SU-DHL-6 (cell line): ENCODE measurements at regions not wholly inside any gene's neighbourhood (a gene's known extent, or its start where the extent isn't known, plus 50 kb on each side); places are given as distances from the start of the nearest gene placed in this dataset.

Experiments used
- H2AFZ ChIP-seq: fragments of 200-600 bp; sonication (generic); 2 replicates; pipeline ENCODE4 v1.6.1; 2014; ENCODE audit warnings: low read depth, mild to moderate bottlenecking, moderate library complexity, mixed read lengths, antibody characterized with exemption, low read length; ENCODE audit not compliant: severe bottlenecking
- H3F3A ChIP-seq: fragments of 200-600 bp; shearing (Covaris generic); 2 replicates; pipeline ENCODE4 v1.6.0; 2016; ENCODE audit warnings: antibody characterized with exemption, mild to moderate bottlenecking; ENCODE audit not compliant: insufficient read depth
- H3K27ac ChIP-seq: fragments of 200-600 bp; sonication (generic); 2 replicates; pipeline ENCODE4 v1.5.1; 2016; ENCODE audit warnings: low read depth, mild to moderate bottlenecking, low read length, moderate library complexity, mixed read lengths
- H3K27me3 ChIP-seq: fragments of 200-600 bp; sonication (generic), shearing (Covaris generic); 2 replicates; pipeline ENCODE4 v1.6.0; 2014; ENCODE audit warnings: mild to moderate bottlenecking, low read length
- H3K36me3 ChIP-seq: fragments of 200-600 bp; sonication (generic); 2 replicates; pipeline ENCODE4 v1.6.1; 2014; ENCODE audit warnings: mild to moderate bottlenecking, low read length, mixed read lengths
- H3K4me2 ChIP-seq: fragments of 300-600, 200-600 bp; shearing (Covaris generic), sonication (generic); 2 replicates; pipeline ENCODE4 v1.6.0; 2014; ENCODE audit warnings: low read length, low read depth, mild to moderate bottlenecking; ENCODE audit not compliant: poor library complexity, severe bottlenecking
- H3K4me3 ChIP-seq: fragments of 200-600 bp; sonication (generic); 2 replicates; pipeline ENCODE4 v1.5.1; 2014; ENCODE audit warnings: antibody characterized with exemption, low read length, mild to moderate bottlenecking, mixed read lengths; ENCODE audit not compliant: insufficient read depth, poor library complexity, severe bottlenecking
- H3K79me2 ChIP-seq: fragments of 200-600 bp; sonication (generic); 2 replicates; pipeline ENCODE4 v1.6.1; 2014; ENCODE audit warnings: mild to moderate bottlenecking, low read length, moderate library complexity; ENCODE audit not compliant: insufficient read depth
- H3K9ac ChIP-seq: fragments of 200-600 bp; sonication (generic); 2 replicates; pipeline ENCODE4 v1.7.0; 2014; ENCODE audit warnings: mild to moderate bottlenecking, low read length
- H3K9me2 ChIP-seq: fragments of 200-600 bp; sonication (generic); replicated peaks from 2 replicates; pipeline ENCODE4 v1.6.1; 2014; ENCODE audit warnings: low read length; ENCODE audit not compliant: insufficient read depth
- H3K9me3 ChIP-seq: fragments of 200-600 bp; sonication (generic); 2 replicates; pipeline ENCODE4 v1.6.1; 2014; ENCODE audit warnings: low read length, mixed read lengths; ENCODE audit not compliant: insufficient read depth
- H4K20me1 ChIP-seq: fragments of 200-600 bp; sonication (generic); 2 replicates; pipeline ENCODE4 v1.6.1; 2014; ENCODE audit warnings: low read depth, mild to moderate bottlenecking, antibody characterized with exemption, low read length, moderate library complexity, mixed read lengths
- CTCF ChIP-seq: fragments of 200-600 bp; sonication (generic); IDR thresholded peaks from one replicate; pipeline ENCODE4 v1.5.1; 2017; ENCODE audit warnings: antibody characterized with exemption, mild to moderate bottlenecking, low read length, moderate library complexity; ENCODE audit not compliant: insufficient read depth, poor library complexity, severe bottlenecking
- EZH2phosphoT487 ChIP-seq: fragments of 200-600 bp; sonication (generic), shearing (Covaris generic); conservative IDR thresholded peaks from 2 replicates; pipeline ENCODE4 v1.6.1; 2018; ENCODE audit warnings: mild to moderate bottlenecking, antibody characterized with exemption, low read length, moderate library complexity, mixed read lengths

- H3K4me2 ChIP-seq: no peak overlapping the region
- no peaks in the 10 kb centered on the region for H4K20me1 ChIP-seq
- H3K27ac ChIP-seq: no peak overlapping the region
- no peak overlapping the region for H3K4me3 ChIP-seq
- no peak overlapping the region for H3K9ac ChIP-seq
- no peaks in the 10 kb centered on the region for H3K9me2 ChIP-seq
- H3K79me2 ChIP-seq: no peaks in the 10 kb centered on the region
- TF ChIP-seq CTCF: no peak
- no peak for TF ChIP-seq EZH2phosphoT487
- H3K27me3 ChIP-seq: no peaks in the 10 kb centered on the region
- no peaks in the 10 kb centered on the region for H3F3A ChIP-seq
- H3K9me3 ChIP-seq: no peaks in the 10 kb centered on the region
- H2AFZ ChIP-seq: no peak overlapping the region
- H3K36me3 ChIP-seq: no peaks in the 10 kb centered on the region
Observed at GRCh38 chr1:181909010-181909409, 152.5 kb downstream of the ZNF648 start.

GRCh38 chr1:181906631-181907030 lies 154.9 kb downstream of the ZNF648 start:
- Histone ChIP-seq H3K4me2 (no peak overlapping the region), H3K9ac (no peak overlapping the region)
- TF ChIP-seq EZH2phosphoT487 (no peak), CTCF (no peak)

GRCh38 chr1:181905944-181906597 lies 155.4 kb downstream of the ZNF648 start:
- no peak overlapping the region for H3K27ac ChIP-seq
- no peaks in the 10 kb centered on the region for H3F3A ChIP-seq
- TF ChIP-seq EZH2phosphoT487 (no peak), CTCF (no peak)
- no peaks in the 10 kb centered on the region for H3K36me3 ChIP-seq
- H3K9ac ChIP-seq: no peak overlapping the region
- no peaks in the 10 kb centered on the region for H3K79me2 ChIP-seq
- H3K4me2 ChIP-seq: no peak overlapping the region
- H3K9me2 ChIP-seq: no peaks in the 10 kb centered on the region
- no peak overlapping the region for H3K4me3 ChIP-seq
- no peaks in the 10 kb centered on the region for H3K27me3 ChIP-seq
- no peaks in the 10 kb centered on the region for H3K9me3 ChIP-seq
- no peak overlapping the region for H2AFZ ChIP-seq
- H4K20me1 ChIP-seq: no peaks in the 10 kb centered on the region

More at GRCh38 chr1:181906631-181907030, 154.9 kb downstream of the ZNF648 start:
- no peak overlapping the region for H3K4me3 ChIP-seq
- H2AFZ ChIP-seq: no peak overlapping the region
- no peaks in the 10 kb centered on the region for H3F3A ChIP-seq
- no peaks in the 10 kb centered on the region for H3K36me3 ChIP-seq
- no peaks in the 10 kb centered on the region for H3K9me2 ChIP-seq
- no peaks in the 10 kb centered on the region for H4K20me1 ChIP-seq
- no peaks in the 10 kb centered on the region for H3K9me3 ChIP-seq
- H3K27ac ChIP-seq: no peak overlapping the region
- no peaks in the 10 kb centered on the region for H3K27me3 ChIP-seq
- no peaks in the 10 kb centered on the region for H3K79me2 ChIP-seq
